SKM-1 (cell line): ENCODE measurements at regions not wholly inside any gene's neighbourhood (a gene's known extent, or its start where the extent isn't known, plus 50 kb on each side); places are given as distances from the start of the nearest gene placed in this dataset.

Source experiments
- DNase-seq: peaks from one replicate; lab custom pipeline; 2025; ENCODE audit not compliant: unreplicated experiment; lab: John Stamatoyannopoulos, UW

DNA sequence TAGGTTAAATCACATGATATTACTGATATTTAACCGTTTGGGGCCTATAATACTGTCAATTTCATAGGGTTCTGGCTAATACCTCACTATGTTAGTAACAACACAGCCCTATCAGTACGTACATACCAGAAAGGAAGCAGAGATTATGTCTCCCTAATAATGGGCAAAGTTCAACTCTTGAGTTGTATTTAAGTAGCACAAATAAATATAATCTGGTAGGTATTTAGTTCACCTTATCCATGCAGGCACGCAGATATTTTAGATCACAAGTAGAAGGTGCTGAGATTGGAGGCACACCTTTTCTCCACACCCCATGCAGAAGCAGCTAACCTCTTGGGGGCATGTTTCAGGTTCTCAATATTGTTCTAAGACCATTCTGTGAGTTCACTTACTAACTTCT is 118.9 kb downstream of the IRS1 start:
- no peak for DNase-seq

DNA sequence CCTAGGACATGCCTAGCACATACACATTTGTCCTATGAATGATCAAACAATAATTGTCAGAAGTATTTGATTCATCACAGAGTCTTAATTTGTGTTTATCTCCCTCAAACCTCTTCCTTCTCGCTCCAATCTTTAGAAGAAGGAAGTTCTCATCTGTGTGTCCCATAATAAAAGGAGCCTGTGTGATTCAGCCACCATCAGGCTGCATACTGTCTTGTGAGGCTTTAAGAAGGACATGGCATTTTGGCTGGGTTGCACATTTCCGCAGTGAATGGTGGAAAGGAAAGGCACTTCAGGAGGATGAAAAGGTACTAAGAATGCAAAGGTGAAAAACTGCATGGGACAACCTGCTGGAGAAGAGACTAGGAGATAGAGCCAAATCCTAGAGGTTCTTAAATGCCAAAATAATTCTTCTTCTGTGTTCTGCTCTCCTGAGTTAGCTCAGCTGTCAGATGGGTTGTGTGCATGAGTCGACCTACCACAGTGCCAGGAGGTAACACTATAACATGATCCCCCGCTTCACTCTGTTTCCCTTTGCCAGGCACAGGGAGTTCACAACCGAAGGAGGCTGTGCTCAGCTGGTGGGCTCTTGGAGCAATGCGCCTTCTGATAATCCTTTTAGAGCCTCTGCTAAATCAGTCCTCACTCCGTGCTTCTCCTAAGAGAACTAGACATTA is 120.1 kb downstream of the IRS1 start:
- DNase-seq: no peak

DNA sequence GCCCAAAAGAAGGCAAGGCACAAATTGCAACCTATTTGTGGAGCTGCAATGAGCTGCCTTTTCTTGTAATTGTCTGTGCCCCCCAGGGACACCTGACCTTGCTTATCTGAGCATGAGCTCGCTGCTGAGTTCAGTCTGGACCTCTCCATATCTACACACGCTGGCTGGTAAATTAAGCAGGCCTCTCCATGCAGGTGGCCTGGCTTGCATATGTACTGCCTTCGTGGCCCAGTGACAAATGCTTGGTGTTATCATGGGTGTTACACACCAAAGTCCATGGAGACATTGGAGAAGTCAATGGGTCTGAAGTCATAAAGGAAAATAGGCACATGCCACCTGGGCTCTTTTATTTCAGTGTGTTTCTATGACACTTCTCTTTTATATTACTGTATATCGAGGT is 121.2 kb downstream of the IRS1 start:
- DNase-seq: no peak

DNA sequence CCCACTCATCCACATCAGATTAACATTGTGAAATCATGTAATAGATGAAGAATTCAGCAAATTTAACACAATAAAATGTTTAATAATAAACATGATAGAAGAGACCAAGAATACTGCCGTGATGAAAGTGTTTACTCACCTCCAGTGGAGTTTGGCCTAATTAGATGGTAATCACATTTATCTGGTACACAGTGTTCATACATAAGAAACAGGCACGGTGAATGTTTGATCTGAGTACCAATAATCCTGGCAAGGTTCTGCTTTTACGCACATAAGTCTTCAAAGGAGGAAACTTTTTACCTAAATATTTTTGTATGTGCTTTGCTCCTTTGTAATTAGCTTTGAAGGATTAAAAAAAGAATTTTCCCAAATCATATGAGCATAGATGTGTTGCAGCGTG is 122.5 kb downstream of the IRS1 start:
- DNase-seq: no peak

DNA sequence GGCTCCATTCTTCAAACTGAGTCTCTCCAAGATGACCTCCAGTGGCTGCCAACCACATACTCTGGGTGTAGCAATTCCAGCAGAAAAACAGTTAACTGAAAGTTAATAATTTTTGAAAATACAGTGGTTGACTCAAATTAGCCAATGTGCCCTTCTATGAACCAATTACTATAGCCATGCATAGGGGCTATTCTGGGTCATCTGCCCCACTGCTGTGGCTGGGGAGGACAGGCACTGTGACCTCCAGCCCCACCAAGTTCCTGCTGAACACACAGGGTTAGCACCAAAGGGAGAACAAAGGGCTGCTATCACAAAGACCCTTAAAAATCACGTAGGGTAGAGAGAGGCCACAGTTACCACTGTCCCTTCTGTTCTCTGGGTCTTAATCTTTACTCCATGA is 123.0 kb downstream of the IRS1 start:
- DNase-seq: no peak

DNA sequence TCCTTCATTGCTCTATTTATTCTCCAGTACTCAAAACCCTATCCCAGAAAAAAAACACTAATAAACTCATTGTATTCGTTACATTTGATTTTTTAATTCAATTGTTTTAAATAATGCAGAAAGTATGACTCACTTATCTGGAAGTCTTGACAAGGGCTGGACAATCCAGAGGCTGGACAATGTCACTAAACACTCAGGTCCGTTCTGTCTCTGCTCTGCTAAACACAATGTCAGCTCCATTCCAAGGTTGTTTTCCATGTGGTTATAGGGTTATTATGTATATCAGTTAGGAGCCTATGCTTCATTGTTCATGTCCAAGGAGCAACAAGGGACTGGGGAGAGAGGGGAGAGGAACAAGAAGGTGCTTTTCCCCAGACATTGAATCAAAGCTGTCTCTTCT is 125.5 kb downstream of the IRS1 start:
- no peak for DNase-seq

DNA sequence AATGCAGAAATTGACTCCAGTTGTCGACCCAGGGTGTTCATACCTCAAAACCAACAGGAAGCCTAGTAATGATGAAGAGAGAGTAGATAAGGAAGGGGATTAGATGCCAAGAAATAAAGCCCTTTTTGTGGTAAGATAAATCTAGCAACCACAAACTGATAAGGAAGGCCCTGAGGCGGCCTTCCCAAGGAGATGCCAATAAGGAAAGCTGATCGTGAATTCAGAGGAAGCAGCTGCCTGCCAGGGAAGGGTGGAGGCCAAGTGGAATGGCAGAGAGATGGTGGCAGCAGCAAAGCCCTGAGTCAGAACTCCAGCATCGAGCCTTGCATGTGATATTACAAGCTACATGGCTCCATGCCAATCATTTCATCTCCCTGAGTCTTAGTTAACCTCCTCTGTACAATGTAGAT is 126.3 kb downstream of the IRS1 start:
- DNase-seq: no peak

DNA sequence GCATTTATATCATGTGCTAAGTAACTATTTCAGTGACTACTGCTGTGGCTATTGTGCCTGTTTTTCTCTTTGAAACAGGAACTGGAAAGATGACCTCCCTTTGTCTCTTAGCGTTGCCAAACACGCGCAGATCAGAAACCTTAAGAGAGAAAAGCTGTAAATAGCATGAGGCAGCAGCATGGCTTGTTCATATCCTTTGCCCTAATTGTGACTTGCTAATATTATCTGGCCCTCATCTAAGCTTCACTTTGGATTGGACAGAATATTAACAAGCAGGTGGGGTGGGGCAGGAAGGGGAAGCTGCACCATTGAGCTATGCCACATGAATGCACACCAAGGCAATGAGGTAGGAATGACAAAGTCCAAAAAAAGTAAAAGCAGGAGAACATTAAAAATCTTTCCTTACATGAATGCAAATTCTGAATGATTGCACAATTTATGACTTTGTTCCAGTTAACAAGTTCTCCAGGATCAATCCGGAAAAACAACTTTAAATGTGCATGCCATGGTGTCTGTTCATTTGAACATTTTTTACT is 128.4 kb downstream of the IRS1 start:
- peak; percentile 9 for DNase-seq

DNA sequence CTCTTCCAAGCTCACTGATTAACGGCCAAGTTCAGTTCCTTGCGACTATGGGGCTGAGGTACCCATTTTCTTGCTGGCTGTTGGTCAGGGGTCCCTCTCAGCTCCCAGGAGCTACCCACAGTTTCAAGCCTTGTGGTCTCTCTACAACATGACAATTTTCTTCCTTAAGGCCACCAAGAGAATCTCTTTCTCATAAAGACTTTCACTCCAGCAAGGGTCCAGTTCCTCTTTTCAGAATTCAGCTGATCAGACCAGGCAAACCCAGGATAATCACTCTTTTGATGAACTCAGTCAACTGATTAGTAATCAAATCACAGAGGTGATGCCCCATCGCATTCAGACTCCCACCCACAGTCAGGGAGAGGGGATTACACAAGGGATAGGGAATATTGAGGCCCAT is 129.7 kb downstream of the IRS1 start:
- no peak for DNase-seq

DNA sequence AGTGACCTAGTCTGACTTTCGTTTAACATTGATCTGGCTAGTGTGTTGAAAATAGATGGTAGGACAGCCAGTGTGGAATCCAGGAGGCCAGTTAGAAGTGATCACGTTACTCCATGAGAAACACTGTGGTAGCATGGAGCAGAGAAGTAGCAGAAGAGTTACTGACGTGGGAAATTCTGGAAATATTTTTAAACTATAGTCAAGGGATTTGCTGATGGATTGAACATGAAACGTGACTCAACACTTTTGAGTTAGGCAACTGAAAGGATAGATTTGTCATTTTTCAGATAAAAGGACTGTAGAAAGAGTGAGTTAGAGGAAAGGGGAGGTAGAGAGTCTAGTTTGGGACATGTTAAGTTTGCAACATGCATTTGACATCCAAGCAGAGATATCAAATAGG is 130.4 kb downstream of the IRS1 start:
- DNase-seq: no peak

DNA sequence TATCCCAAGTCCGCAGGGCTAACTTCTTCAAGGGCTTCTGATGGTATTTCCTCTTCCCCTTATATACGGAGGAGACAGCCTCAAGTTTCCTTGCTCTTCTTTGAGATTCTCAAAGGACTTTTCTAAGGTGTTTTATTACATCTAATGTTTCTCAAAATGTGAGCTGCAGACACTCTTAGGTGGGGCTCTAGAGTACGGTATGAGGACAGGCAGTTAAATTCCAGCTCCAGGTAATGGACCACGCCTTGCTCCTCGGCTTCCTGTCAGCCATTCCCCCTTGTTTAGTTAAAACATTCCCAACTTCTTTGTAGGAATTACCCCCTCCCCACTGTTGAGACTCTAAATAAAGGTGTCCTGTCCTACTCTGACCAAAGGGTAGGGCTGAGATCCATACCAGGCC is 131.9 kb downstream of the IRS1 start:
- no peak for DNase-seq

DNA sequence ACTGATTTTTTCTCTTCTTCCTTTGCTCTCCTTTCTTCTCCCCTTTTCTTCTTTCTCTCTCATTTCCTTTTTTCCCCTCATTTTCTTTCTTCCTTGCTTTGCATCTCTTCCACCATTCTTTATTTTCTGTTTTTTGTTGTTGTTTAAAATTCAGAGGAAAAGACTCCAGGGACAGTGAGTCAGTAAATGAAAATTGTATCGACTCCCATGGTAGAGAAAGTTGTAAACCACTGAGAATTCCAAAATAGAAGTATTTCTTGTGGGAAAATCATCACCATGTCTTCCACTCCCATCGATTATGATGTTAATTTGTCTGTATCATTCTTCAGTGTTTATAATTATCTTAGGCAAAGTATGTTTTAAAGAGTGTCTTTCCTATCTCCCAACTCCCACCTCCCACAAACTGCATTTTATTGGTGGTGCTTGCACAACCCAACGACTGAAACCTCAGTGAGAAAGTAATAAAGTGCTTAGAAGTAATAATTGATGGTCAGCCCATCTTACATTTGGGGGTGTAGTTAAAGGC is 134.3 kb downstream of the IRS1 start:
- DNase-seq: no peak

DNA sequence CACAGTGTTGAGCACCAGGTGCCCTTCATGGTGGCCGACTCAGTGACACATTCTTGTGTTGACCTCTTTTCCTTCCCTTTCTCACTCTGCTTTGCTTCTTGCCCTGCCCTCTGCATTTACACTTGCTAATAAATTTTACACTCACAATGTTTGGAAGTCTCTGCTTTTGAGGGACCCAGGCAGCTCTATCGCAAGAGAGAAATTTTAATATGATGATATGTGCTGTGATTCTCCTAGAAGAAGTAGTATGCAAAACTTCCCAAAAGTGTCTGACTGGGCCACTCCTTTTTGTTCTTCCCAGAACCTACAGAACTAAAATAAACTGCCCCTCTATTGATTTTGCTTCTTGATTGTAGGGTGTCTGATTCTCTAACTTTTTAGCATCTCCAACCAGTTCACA is 135.0 kb downstream of the IRS1 start:
- DNase-seq: no peak

DNA sequence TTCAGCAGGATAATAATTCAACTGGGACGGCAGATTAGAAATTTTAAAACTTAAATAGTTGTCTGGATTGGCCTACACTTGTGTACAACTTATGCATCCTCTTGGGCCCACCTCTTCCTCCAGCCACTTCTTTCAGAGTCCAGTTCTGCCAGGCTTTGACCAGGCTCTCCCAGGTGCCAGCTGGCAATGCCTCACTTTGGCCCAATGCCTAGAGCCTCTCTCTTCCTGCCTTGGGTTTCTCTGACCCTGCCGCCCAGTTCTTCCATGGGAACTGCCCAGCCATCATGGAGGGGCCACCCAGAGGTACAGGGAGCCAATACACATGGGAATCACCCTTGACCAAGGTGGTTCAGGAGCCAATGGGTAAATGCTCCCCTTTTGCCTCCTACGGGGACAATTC is 135.5 kb downstream of the IRS1 start:
- no peak for DNase-seq

DNA sequence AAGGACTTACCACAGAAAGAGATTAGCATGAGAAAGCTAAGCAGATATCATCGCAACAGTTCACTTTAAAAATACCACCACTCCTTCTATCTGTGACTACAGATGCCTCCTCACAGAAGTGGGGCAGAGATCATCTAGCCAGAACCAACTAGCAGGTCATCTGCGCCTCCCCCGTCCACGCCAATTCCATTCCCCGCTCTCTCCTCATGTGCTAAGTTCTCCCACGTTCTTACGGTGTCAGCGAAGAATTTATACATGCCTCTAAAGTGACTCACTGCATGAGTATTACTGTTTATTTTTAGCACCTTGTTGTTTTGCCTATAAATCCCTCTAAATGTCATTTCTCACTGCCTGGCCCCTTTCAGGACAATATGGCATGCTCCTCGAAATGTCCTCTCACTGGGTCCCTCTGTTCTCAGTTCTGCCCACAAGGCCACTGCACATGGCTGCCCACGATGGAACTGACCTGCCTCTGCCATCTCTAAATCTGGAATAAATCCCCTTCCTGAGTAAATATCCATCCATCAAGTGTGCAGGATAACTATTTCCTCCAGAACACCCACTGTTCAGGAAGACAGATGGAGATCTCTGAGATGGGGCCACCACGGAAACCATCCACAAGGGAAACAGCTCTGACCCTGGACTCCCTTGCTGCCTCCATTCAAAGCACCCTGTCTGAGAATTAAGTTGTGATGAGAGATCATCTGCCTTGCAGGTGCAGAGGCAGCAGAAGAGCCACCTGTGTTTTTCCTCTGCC is 137.7 kb downstream of the IRS1 start:
- DNase-seq: no peak

DNA sequence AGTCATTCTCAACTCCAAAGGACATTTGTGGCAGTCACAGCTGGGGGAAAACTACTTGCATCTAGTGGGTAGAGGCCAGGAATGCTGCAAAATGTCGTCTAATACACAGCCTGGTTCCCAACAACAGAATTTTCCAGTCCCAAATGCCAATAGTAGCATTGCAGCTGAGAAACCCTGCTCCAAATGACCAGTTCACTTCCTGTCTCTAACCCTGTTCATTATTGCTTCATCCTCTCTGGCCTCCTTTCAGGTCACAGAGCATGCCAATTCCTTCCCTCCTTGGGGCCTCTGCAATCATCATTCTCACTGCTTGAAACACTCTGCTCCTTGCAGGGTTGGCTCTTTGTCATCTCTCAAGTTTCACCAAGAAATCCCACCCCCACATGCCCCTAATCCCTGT is 139.1 kb downstream of the IRS1 start:
- DNase-seq: peak; percentile 69

DNA sequence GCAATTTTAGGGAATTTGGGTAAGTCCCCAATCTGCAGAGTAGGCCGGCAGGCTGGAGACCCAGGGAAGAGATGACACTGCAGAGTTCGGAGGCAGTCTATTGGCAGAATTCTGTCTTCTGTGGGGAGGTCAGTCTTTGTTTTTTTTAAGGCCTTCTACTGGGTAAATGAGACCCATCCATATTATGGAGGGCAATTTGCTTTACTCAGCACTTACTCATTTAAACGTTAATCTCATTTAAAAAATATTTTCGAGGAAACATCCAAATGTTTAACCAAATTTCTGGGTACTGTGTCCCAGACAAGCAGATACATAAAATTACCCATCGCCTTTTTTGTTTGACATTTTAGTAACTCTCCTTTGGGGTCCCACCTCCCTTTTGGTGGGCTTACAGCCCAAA is 139.5 kb downstream of the IRS1 start:
- DNase-seq: no peak

DNA sequence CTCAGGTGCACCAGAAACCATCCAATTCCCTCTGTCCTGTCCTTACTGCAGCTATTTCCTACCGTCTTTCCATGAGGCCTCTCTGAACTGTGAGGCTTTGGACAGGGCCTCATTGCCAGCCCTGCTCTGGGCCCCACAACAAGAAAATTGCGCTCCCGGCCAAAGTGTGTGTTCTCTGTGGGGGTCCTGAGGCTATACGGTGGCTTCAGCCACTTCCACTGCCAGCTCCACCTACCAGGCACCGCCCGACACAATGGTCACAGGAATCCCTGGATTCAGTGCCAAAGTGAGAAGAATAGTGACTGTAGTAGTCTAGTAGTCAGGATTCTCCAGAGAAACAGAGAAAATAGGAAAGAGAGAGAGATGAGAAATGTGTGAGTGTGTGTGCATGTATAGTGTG is 140.2 kb downstream of the IRS1 start:
- DNase-seq: no peak

DNA sequence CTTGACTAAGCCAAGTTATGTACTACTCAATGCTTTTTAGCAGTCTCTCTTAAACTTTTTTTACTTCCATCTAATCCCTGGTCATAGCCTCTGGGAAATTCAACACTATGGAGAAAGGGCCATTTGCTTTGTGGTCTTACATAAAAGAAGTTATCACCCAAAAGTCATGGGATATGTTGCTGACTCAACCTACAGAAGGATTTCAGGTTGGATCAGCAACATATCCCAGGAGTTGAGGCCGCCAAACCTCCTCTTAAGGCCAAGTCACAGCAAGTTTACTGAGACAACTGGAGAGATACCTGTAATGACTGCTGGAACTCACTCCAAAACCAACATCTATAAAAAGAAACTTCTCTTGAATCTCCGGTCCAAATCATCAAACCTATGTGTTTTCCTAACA is 141.1 kb downstream of the IRS1 start:
- DNase-seq: no peak

DNA sequence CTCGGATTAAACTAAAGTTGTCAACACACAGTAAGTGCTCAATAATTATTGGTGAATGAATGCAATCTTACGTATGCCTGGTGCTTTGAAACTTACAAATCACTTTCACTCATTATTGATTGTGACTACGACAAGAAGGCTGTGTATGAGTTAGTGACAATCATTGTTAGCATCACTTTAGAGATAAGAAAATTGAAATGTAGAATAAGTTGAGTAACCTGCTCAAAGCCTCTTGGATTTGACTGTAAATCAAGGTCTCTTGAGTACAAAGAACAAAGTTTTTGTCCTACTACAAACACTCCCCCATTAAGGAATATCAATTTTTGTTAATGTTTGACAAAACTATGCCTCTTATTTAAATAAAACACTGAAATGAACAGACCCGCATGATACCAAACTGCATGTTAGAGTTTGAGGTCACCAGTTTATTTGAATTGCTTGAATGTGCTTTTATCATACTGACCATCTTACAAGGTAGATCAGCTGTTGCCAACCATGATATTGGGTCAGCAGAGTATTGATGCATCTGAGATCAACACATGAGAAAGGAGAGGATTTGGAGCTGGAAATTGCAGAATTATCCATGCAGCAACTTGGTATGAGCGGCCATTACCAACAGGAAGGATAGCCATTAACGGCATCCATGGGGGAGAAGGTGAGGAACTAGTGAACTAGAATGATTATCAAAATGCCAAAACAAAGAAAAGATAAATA is 142.1 kb downstream of the IRS1 start:
- DNase-seq: no peak

DNA sequence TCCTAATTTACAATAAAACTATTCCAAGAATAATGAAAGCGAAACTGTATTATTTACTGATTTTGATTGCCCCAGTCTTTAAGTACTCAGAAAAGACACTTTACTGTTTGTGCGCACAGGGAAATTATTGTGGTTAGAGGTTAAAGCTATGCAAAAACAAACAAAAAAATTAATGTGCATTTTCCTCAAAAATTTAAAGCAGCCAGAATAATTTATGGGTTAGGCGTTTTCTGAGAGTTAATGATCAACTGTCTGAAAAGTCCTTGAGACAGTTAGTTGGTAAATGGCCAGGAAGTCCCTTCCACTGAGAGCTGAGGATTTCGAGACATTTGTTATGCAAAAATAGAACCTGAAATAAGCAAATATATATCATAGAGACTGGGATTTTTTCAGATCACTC is 143.3 kb downstream of the IRS1 start:
- no peak for DNase-seq

DNA sequence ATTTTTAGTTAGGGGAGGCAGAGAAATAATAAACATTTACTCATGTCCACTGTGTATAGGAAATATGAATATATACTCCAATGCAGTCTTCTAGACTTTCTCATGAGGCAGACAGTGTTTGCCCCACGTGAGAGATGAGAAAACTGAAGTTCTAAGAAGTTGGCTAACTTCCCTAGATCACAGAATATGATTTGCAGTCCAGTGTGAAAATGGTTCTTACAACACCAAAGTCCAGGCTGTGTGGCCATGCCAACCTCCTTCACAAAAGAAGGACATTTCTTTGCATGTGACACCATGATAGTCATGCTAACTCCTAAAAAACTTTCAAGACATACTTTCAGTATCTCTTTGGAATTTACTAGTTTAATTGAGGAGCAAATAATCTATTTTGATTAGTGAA is 143.7 kb downstream of the IRS1 start:
- no peak for DNase-seq
